ENCODE measurements at regions not wholly inside any gene's neighbourhood (a gene's known extent, or its start where the extent isn't known, plus 50 kb on each side); places are given as distances from the start of the nearest gene placed in this dataset.
A peak's percentile ranks its signal among the peaks of the same experiment; 100 is the strongest.

GRCh38 chr14:71833476-71833875 is 98.8 kb upstream of the RGS6 start:
- no peak overlapping the region for H3K27ac ChIP-seq
- TF ChIP-seq CTCF (conservative IDR thresholded peaks at IDR 0.05), result no peak

GRCh38 chr14:71834284-71835204 is 97.7 kb upstream of the RGS6 start:
- H3K27ac ChIP-seq, result no peak overlapping the region

GRCh38 chr14:71852181-71852580 is 80.0 kb upstream of the RGS6 start:
- TF ChIP-seq CTCF (conservative IDR thresholded peaks at IDR 0.05), result no peak
- H3K27ac ChIP-seq, result no peak overlapping the region

More at GRCh38 chr14:71834284-71835204, 97.7 kb upstream of the RGS6 start:
- no peak for TF ChIP-seq CTCF (conservative IDR thresholded peaks at IDR 0.05)

- peak; percentile 78 for TF ChIP-seq CTCF (conservative IDR thresholded peaks at IDR 0.05)
- no peak overlapping the region for H3K27ac ChIP-seq
These were observed 76.7 kb upstream of the RGS6 start for GRCh38 chr14:71855399-71856036.

GRCh38 chr14:71856199-71856919 is 75.9 kb upstream of the RGS6 start:
- no peak for TF ChIP-seq CTCF (conservative IDR thresholded peaks at IDR 0.05)
- H3K27ac ChIP-seq, result no peak overlapping the region

GRCh38 chr14:71863049-71863448 is 69.2 kb upstream of the RGS6 start:
- no peak; the same call in 1 of the 2 replicates for TF ChIP-seq CTCF (conservative IDR thresholded peaks at IDR 0.05)

GRCh38 chr14:71863766-71864165 is 68.5 kb upstream of the RGS6 start:
- H3K27ac ChIP-seq, result no peak overlapping the region
- no peak for TF ChIP-seq CTCF (conservative IDR thresholded peaks at IDR 0.05)

More at GRCh38 chr14:71863049-71863448, 69.2 kb upstream of the RGS6 start:
- H3K27ac ChIP-seq, result no peak overlapping the region
